Loucy (cell line): ENCODE measurements at regions not wholly inside any gene's neighbourhood (a gene's known extent, or its start where the extent isn't known, plus 50 kb on each side); places are given as distances from the start of the nearest gene placed in this dataset.

Experiments used
- H2AFZ ChIP-seq: fragments of 200-600 bp; sonication (generic); 2 replicates; pipeline ENCODE4 v1.6.0; 2016; ENCODE audit warnings: antibody characterized with exemption, mild to moderate bottlenecking, low read length, moderate library complexity
- H3F3A ChIP-seq: fragments of 200-600 bp; 2 replicates; pipeline ENCODE4 v1.6.0; 2016; ENCODE audit warnings: antibody characterized with exemption, low read depth, mild to moderate bottlenecking
- H3K27me3 ChIP-seq: fragments of 200-600 bp; sonication (generic); 2 replicates; pipeline ENCODE4 v1.6.1; 2014; ENCODE audit warnings: low read length, mild to moderate bottlenecking; ENCODE audit not compliant: insufficient read depth, poor library complexity, severe bottlenecking
- H3K36me3 ChIP-seq: fragments of 200-600 bp; sonication (generic); 2 replicates; pipeline ENCODE4 v1.6.1; 2016; ENCODE audit warnings: low read length; ENCODE audit not compliant: insufficient read depth
- H3K4me1 ChIP-seq: fragments of 200-600 bp; sonication (generic); 2 replicates; pipeline ENCODE4 v1.5.1; 2014; ENCODE audit warnings: low read length, mild to moderate bottlenecking; ENCODE audit not compliant: insufficient read depth, poor library complexity, severe bottlenecking
- H3K4me2 ChIP-seq: fragments of 200-600 bp; sonication (generic); 2 replicates; pipeline ENCODE4 v1.6.0; 2014; ENCODE audit warnings: antibody characterized with exemption, low read length, low read depth, mild to moderate bottlenecking; ENCODE audit not compliant: poor library complexity, severe bottlenecking
- H3K4me3 ChIP-seq: fragments of 200-600 bp; sonication (generic); 2 replicates; pipeline ENCODE4 v1.5.1; 2014; ENCODE audit warnings: low read length, mild to moderate bottlenecking, mixed read lengths; ENCODE audit not compliant: poor library complexity, severe bottlenecking
- H3K79me2 ChIP-seq: fragments of 200-600 bp; sonication (generic); 2 replicates; pipeline ENCODE4 v1.6.1; 2014; ENCODE audit warnings: low read length; ENCODE audit not compliant: insufficient read depth
- H3K9ac ChIP-seq: fragments of 200-600 bp; sonication (generic); 2 replicates; pipeline ENCODE4 v1.6.0; 2014; ENCODE audit warnings: mild to moderate bottlenecking, low read depth, low read length, moderate library complexity; ENCODE audit not compliant: poor library complexity, severe bottlenecking
- H3K9me2 ChIP-seq: fragments of 200-600 bp; sonication (generic); replicated peaks from 2 replicates; pipeline ENCODE4 v1.6.1; 2016; ENCODE audit warnings: low read depth, low read length, mixed read lengths
- H3K9me3 ChIP-seq: fragments of 200-600 bp; sonication (generic); 2 replicates; pipeline ENCODE4 v1.6.1; 2014; ENCODE audit warnings: mild to moderate bottlenecking, antibody characterized with exemption, low read length, low read depth; ENCODE audit not compliant: insufficient read depth
- H4K20me1 ChIP-seq: fragments of 200-600 bp; sonication (generic); 2 replicates; pipeline ENCODE4 v1.6.0; 2014; ENCODE audit warnings: antibody characterized with exemption, low read length, mild to moderate bottlenecking; ENCODE audit not compliant: insufficient read depth, poor library complexity, severe bottlenecking
- EZH2phosphoT487 ChIP-seq: fragments of 200-600 bp; IDR thresholded peaks from 2 replicates; pipeline ENCODE4 v1.6.1; 2018; ENCODE audit warnings: antibody characterized with exemption, mild to moderate bottlenecking, moderate library complexity, borderline replicate concordance
- TF ChIP-seq, protein P1 (sequence below): fragments of 200-600 bp; sonication (generic); conservative IDR thresholded peaks from 2 replicates; pipeline ENCODE4 v1.5.1; 2014; ENCODE audit warnings: mild to moderate bottlenecking, antibody characterized with exemption, low read length

DNA sequence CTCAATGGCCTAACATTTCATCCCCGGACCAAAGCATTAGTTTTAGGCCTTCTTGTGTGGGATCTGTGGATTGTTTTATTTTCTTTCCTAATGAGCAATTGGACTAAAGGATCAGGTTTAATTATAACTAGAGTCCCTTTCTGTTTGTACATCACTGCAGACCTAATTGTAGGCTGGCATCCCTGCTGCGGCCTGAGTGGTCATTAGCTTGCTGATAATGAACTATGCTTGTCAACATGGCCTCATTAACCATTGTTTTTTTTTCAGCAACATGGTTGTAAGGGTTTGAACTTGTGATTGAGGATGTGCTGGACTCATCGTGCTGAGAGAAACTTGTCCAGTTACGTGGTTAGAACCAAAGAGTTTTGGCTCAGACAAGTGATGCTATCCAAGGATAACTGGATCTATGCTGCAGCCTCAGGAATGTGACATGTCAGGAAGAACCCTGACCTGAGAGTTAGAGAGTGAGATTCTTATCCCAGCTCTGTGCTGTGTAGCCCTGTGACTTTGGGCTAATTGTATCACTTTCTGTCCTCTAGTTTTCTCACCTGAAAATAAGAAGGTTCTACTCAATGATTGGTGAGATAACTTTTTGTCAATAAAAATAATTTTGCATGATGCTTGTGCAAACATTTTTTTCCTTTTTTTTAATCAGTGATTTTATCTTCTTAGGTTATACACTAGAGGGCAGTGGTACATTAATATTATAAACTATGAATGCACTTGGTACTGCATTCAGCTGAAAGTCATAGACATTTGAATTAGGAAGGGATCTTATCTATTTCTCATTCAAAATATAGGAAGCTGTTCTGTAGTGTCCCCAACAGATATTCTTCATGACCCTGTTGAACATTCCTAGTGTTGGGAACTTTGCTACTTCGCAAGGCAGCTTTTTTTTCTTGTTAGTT, 140.9 kb downstream of the RNF144B start:
- no peaks in the 10 kb centered on the region for H3K79me2 ChIP-seq
- no peaks in the 10 kb centered on the region for H4K20me1 ChIP-seq
- H3F3A ChIP-seq = no peaks in the 10 kb centered on the region
- no peaks in the 10 kb centered on the region for H3K4me1 ChIP-seq
- no peaks in the 10 kb centered on the region for H3K9me2 ChIP-seq
- H2AFZ ChIP-seq = no peak overlapping the region
- no peak for TF ChIP-seq EZH2phosphoT487
- TF ChIP-seq, protein P1, sequence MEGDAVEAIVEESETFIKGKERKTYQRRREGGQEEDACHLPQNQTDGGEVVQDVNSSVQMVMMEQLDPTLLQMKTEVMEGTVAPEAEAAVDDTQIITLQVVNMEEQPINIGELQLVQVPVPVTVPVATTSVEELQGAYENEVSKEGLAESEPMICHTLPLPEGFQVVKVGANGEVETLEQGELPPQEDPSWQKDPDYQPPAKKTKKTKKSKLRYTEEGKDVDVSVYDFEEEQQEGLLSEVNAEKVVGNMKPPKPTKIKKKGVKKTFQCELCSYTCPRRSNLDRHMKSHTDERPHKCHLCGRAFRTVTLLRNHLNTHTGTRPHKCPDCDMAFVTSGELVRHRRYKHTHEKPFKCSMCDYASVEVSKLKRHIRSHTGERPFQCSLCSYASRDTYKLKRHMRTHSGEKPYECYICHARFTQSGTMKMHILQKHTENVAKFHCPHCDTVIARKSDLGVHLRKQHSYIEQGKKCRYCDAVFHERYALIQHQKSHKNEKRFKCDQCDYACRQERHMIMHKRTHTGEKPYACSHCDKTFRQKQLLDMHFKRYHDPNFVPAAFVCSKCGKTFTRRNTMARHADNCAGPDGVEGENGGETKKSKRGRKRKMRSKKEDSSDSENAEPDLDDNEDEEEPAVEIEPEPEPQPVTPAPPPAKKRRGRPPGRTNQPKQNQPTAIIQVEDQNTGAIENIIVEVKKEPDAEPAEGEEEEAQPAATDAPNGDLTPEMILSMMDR = peak; percentile 62
- H3K4me3 ChIP-seq = no peak overlapping the region
- no peaks in the 10 kb centered on the region for H3K27me3 ChIP-seq
- no peaks in the 10 kb centered on the region for H3K9me3 ChIP-seq
- H3K36me3 ChIP-seq = no peaks in the 10 kb centered on the region
- no peak overlapping the region for H3K9ac ChIP-seq
- no peak overlapping the region for H3K4me2 ChIP-seq

DNA sequence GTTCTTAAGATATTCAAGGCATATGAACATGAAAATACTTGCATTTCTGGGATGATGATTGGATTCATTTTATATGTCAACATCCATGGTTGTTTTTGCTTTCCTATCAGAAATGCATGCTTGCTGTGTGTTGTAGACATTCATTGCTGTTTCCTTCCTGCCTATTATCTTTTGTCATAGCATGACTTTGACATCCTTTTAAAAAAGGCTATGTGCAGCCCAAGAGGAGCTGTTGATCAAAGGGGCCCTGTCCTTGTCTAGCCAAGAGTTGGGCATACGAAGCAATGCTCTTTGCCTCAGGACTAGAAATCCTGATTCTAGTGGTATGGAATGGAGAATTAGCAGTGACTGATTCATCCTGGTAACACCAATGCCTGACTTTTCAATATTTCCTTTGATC, 143.1 kb downstream of the RNF144B start:
- no peak for TF ChIP-seq EZH2phosphoT487
- TF ChIP-seq, protein P1 = no peak

DNA sequence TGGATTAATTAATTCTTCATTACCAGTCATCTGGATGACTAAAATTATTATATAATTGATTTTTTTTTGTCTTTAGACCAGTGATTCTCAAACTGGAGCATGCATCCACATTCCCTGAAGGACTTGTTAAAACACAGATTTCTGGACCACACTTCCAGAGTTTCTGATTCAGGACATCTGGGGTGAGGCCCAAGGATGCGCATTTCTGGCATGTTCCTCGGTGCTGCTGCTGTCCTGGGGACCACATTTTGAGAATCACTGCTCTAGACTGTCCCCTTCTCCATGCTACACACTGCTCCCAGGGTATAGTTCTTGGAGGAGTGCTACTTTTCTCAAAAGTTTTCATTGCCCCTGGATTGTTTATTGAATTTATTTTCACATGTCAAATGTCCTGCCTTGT, 145.0 kb downstream of the RNF144B start:
- no peaks in the 10 kb centered on the region for H3F3A ChIP-seq
- no peaks in the 10 kb centered on the region for H3K9me3 ChIP-seq
- no peaks in the 10 kb centered on the region for H3K27me3 ChIP-seq
- no peaks in the 10 kb centered on the region for H3K36me3 ChIP-seq
- H3K4me3 ChIP-seq = no peak overlapping the region
- no peak overlapping the region for H3K9ac ChIP-seq
- TF ChIP-seq, protein P1 = no peak
- TF ChIP-seq EZH2phosphoT487 = no peak
- no peak overlapping the region for H3K4me2 ChIP-seq
- no peaks in the 10 kb centered on the region for H3K79me2 ChIP-seq
- no peaks in the 10 kb centered on the region for H4K20me1 ChIP-seq
- no peak overlapping the region for H2AFZ ChIP-seq
- H3K4me1 ChIP-seq = no peaks in the 10 kb centered on the region
- no peaks in the 10 kb centered on the region for H3K9me2 ChIP-seq

More for the DNA sequence above, 143.1 kb downstream of the RNF144B start:
- no peaks in the 10 kb centered on the region for H3K9me2 ChIP-seq
- no peaks in the 10 kb centered on the region for H3F3A ChIP-seq
- no peaks in the 10 kb centered on the region for H3K79me2 ChIP-seq
- H3K9me3 ChIP-seq = no peaks in the 10 kb centered on the region
- no peaks in the 10 kb centered on the region for H4K20me1 ChIP-seq
- no peak overlapping the region for H2AFZ ChIP-seq
- H3K36me3 ChIP-seq = no peaks in the 10 kb centered on the region
- H3K4me1 ChIP-seq = no peaks in the 10 kb centered on the region
- no peak overlapping the region for H3K4me2 ChIP-seq
- no peak overlapping the region for H3K9ac ChIP-seq
- no peaks in the 10 kb centered on the region for H3K27me3 ChIP-seq
- no peak overlapping the region for H3K4me3 ChIP-seq
